Endothelial cell of umbilical vein (primary cell): ENCODE measurements at regions not wholly inside any gene's neighbourhood (a gene's known extent, or its start where the extent isn't known, plus 50 kb on each side); places are given as distances from the start of the nearest gene placed in this dataset.

Experiments used
- BruUV-seq: library from RNA; stranded (reverse); fragments of 400-500 nt; replicated peaks from 2 replicates; lab custom pipeline; 2021; lab: Mats Ljungman, UMichigan
- CTCF ChIA-PET: fragments of 300-600, 350-600 bp; sonication (Branson Sonifier 250); formaldehyde crosslinking; loops from one replicate; lab custom pipeline; 2021; ENCODE audit warnings: antibody characterized with exemption, inconsistent platforms; lab: Charles Lee
- POLR2A ChIA-PET: fragments of 300-600, 350-600 bp; sonication (Branson Sonifier 250); formaldehyde crosslinking; loops from one replicate; lab custom pipeline; 2021; ENCODE audit warnings: antibody characterized with exemption, inconsistent platforms; lab: Charles Lee
- DNase-seq: peaks from one replicate; pipeline ENCODE4 v3.0.0-alpha.2; 2011; ENCODE audit warnings: low read depth, low spot score
- FAIRE-seq: peaks from 2 replicates; lab custom pipeline; 2011; peaks lifted over from hg19 to GRCh38; lab: Jason Lieb, UNC
- H2AFZ ChIP-seq: 2 replicates; pipeline ENCODE4 v1.6.0; 2012; ENCODE audit warnings: low read depth, low read length, control low read depth, inconsistent platforms
- H3K27ac ChIP-seq: 2 replicates; pipeline ENCODE4 v1.5.1; 2011; ENCODE audit warnings: low read depth, mild to moderate bottlenecking, control low read depth, low read length, moderate library complexity; ENCODE audit not compliant: insufficient read depth
- H3K27me3 ChIP-seq, 2 experiments: 2 replicates each; pipeline versions ENCODE4 v1.6.0 to v1.6.1; 2011; ENCODE audit warnings: low read length in 2 of 2, mixed read lengths in 1 of 2; ENCODE audit not compliant: control insufficient read depth in 2 of 2, insufficient read depth in 2 of 2
- H3K36me3 ChIP-seq, 2 experiments: 2 replicates in 1 of 2; 3 replicates in 1 of 2; pipeline ENCODE4 v1.5.1; 2011; ENCODE audit warnings: low read length in 2 of 2, mild to moderate bottlenecking in 1 of 2, moderate library complexity in 1 of 2; ENCODE audit not compliant: control insufficient read depth in 2 of 2, insufficient read depth in 2 of 2; ENCODE audit errors: extremely low read depth in 1 of 2
- H3K4me1 ChIP-seq: 3 replicates; pipeline ENCODE4 v1.5.1; 2011; ENCODE audit warnings: mild to moderate bottlenecking, low read length; ENCODE audit not compliant: control insufficient read depth, insufficient read depth; ENCODE audit errors: extremely low read depth
- H3K4me2 ChIP-seq: 2 replicates; pipeline ENCODE4 v1.6.1; 2011; ENCODE audit warnings: low read length, control low read depth, mixed read lengths; ENCODE audit not compliant: insufficient read depth
- H3K4me3 ChIP-seq, 3 experiments: fragments of 200-600 bp in 1 of 3; sonication (generic), shearing (Covaris generic) in 1 of 3; replicated peaks in 1 of 3; 2 replicates each; pipeline ENCODE4 v1.5.1; 2011 to 2016; ENCODE audit warnings: control low read depth in 3 of 3, low read length in 3 of 3, mild to moderate bottlenecking in 2 of 3, inconsistent platforms in 1 of 3, low read depth in 1 of 3, moderate library complexity in 1 of 3; ENCODE audit not compliant: insufficient read depth in 1 of 3
- H3K79me2 ChIP-seq: 2 replicates; pipeline ENCODE4 v1.6.0; 2012; ENCODE audit warnings: low read length, inconsistent platforms; ENCODE audit not compliant: control insufficient read depth, insufficient read depth
- H3K9ac ChIP-seq: replicated peaks from 2 replicates; pipeline ENCODE3; 2011; ENCODE audit warnings: low read length, control low read depth; ENCODE audit not compliant: insufficient read depth; ENCODE audit errors: extremely low read depth
- H3K9me1 ChIP-seq: replicated peaks from 3 replicates; pipeline ENCODE4 v1.6.0; 2011; ENCODE audit warnings: mild to moderate bottlenecking, low read length; ENCODE audit not compliant: control insufficient read depth, insufficient read depth; ENCODE audit errors: extremely low read depth
- H3K9me3 ChIP-seq: replicated peaks from 2 replicates; pipeline ENCODE4 v1.5.1; 2012; ENCODE audit warnings: low read length, inconsistent platforms; ENCODE audit not compliant: control insufficient read depth, insufficient read depth
- H4K20me1 ChIP-seq: replicated peaks from 2 replicates; pipeline ENCODE3; 2011; ENCODE audit warnings: mild to moderate bottlenecking, low read length; ENCODE audit not compliant: control insufficient read depth, insufficient read depth; ENCODE audit errors: extremely low read depth
- CTCF ChIP-seq, 2 donors: IDR thresholded peaks; 1 replicate in 1 of 2; 2 replicates in 1 of 2; pipeline ENCODE4 v1.5.1; 2011; ENCODE audit warnings: low read length in 2 of 2, mild to moderate bottlenecking in 2 of 2, moderate library complexity in 2 of 2, control low read depth in 1 of 2, inconsistent platforms in 1 of 2, low read depth in 1 of 2; ENCODE audit not compliant: insufficient read depth in 1 of 2; ENCODE audit errors: extremely low read depth in 1 of 2
- EZH2 ChIP-seq: IDR thresholded peaks from 2 replicates; pipeline ENCODE4 v1.6.1; 2012; ENCODE audit warnings: borderline replicate concordance, low read depth, mild to moderate bottlenecking, moderate library complexity, low read length, inconsistent platforms; ENCODE audit not compliant: severe bottlenecking
- FOS ChIP-seq: IDR thresholded peaks from 2 replicates; pipeline ENCODE4 v1.6.1; 2011; ENCODE audit warnings: mild to moderate bottlenecking, low read length, moderate library complexity, borderline replicate concordance; ENCODE audit not compliant: insufficient read depth
- GATA2 ChIP-seq: IDR thresholded peaks from 2 replicates; pipeline ENCODE4 v1.7.0; 2011; ENCODE audit warnings: low read depth, mild to moderate bottlenecking, moderate library complexity, mixed read lengths, low read length; ENCODE audit not compliant: insufficient read length, insufficient read depth
- JUN ChIP-seq: IDR thresholded peaks from 2 replicates; pipeline ENCODE4 v1.6.1; 2011; ENCODE audit warnings: borderline replicate concordance, low read depth; ENCODE audit not compliant: insufficient read length, insufficient read depth
- MAX ChIP-seq: IDR thresholded peaks from 2 replicates; pipeline ENCODE4 v1.6.1; 2011; ENCODE audit not compliant: insufficient read depth, insufficient read length
- MYC ChIP-seq: IDR thresholded peaks from one replicate; pipeline ENCODE4 v1.6.1; 2011; ENCODE audit warnings: mild to moderate bottlenecking, low read depth, low read length
- POLR2A ChIP-seq: IDR thresholded peaks from 2 replicates; pipeline ENCODE4 v1.6.1; 2012; ENCODE audit warnings: low read depth, mild to moderate bottlenecking, control low read depth, low read length
- POLR2AphosphoS5 ChIP-seq: IDR thresholded peaks from 2 replicates; pipeline ENCODE4 v1.6.1; 2012; ENCODE audit warnings: low read depth, mild to moderate bottlenecking, control low read depth, low read length, moderate library complexity; ENCODE audit not compliant: insufficient read depth
- dilution Hi-C: fragments of 300-500 bp; cut with MboI; formaldehyde crosslinking; loops from one replicate; pipeline ENCODE4 v1.15.0; 2019; ENCODE audit warnings: low sequenced_read_pairs; ENCODE audit not compliant: extremely low pct_ligation_motif_present
- intact Hi-C: fragments of 100-400 bp; cut with micrococcal nuclease; formaldehyde crosslinking; loops from one replicate; pipeline ENCODE4 v1.10.0; 2022

DNA sequence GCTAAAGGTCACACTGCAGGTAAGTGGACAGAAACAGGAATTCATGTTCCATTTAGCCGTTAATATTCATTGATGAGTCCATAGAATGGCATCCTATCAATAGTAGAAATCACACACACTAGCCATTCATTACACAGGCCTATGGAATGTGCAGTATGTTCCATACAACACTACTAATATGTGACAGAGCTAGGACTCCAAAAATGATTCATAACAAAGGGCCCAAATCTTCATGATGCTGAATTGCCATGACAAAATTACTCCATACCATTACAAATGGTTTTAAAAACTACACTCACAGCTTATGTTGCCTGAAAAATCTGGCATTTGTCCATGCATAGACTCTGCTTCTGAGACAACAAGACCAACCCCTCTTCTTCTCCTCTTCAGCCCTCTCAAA is 549.1 kb downstream of the XPNPEP1 start:
- ChIA-PET CTCF (no interaction called here), POLR2A (no interaction called here)
- Histone ChIP-seq H3K79me2 (no peaks in the 10 kb centered on the region), H3K9me3 (peaks cover 4% of the 10 kb centered on the region), H3K4me2 (no peak overlapping the region), H3K36me3 (no peaks in the 10 kb centered on the region), H3K27me3 (no peaks in the 10 kb centered on the region), H2AFZ (no peak overlapping the region), H3K9ac (no peak overlapping the region), H3K9me1 (no peaks in the 10 kb centered on the region), H4K20me1 (no peaks in the 10 kb centered on the region), H3K4me3 (no peak overlapping the region), H3K4me1 (no peaks in the 10 kb centered on the region), H3K27ac (no peak overlapping the region)
- FAIRE-seq (no peak), DNase-seq (no peak)
- no TSS peak for BruUV-seq
- dilution Hi-C loops (no loop called here), intact Hi-C loops (no loop called here)
- TF ChIP-seq JUN: no peak
- TF ChIP-seq FOS: no peak
- TF ChIP-seq EZH2: no peak
- no peak for TF ChIP-seq POLR2A
- TF ChIP-seq GATA2: no peak
- TF ChIP-seq MAX: no peak

GRCh38 chr10:109359316-109359715 is 564.0 kb downstream of the XPNPEP1 start:
- no peak overlapping the region for H2AFZ ChIP-seq

More at GRCh38 chr10:109359316-109359715, 564.0 kb downstream of the XPNPEP1 start:
- Histone ChIP-seq H3K9ac (no peak overlapping the region), H4K20me1 (no peaks in the 10 kb centered on the region), H3K9me1 (no peaks in the 10 kb centered on the region), H3K27me3 (no peaks in the 10 kb centered on the region), H3K4me1 (no peaks in the 10 kb centered on the region), H3K4me3 (no peak overlapping the region), H3K36me3 (no peaks in the 10 kb centered on the region), H3K9me3 (peaks cover 5% of the 10 kb centered on the region), H3K27ac (no peak overlapping the region), H3K4me2 (no peak overlapping the region), H3K79me2 (no peaks in the 10 kb centered on the region)
- intact Hi-C loops: no loop called here
- POLR2A ChIA-PET: no interaction called here
- no peak for DNase-seq
- no peak for FAIRE-seq
- no TSS peak for BruUV-seq
- dilution Hi-C loops: no loop called here
- CTCF ChIA-PET: no interaction called here
- TF ChIP-seq GATA2 (no peak), MYC (no peak), POLR2AphosphoS5 (no peak), CTCF (IDR thresholded peaks at IDR 0.05; ENCODE audit: extremely low read depth in 1 of 2, insufficient read depth in 1 of 2, low read depth in 1 of 2, low read length in 2 of 2) (no peak), EZH2 (no peak), FOS (no peak), MAX (no peak), POLR2A (no peak), JUN (no peak)
